Ovary (tissue), 3 donors: ENCODE measurements at regions not wholly inside any gene's neighbourhood (a gene's known extent, or its start where the extent isn't known, plus 50 kb on each side); places are given as distances from the start of the nearest gene placed in this dataset.

Source experiments
- CTCF ChIP-seq, 3 donors: fragments of 450-650 bp in 2 of 3; fragments of 200-600 bp in 1 of 3; IDR thresholded peaks; one replicate each; pipeline versions ENCODE4 v1.5.1 to v1.8.0; 2016 to 2022; ENCODE audit warnings: antibody characterized with exemption in 3 of 3, mild to moderate bottlenecking in 1 of 3
- EP300 ChIP-seq: sonication (generic); formaldehyde crosslinking; IDR thresholded peaks from one replicate; pipeline ENCODE4 v1.6.1; 2017; ENCODE audit warnings: antibody characterized with exemption
- POLR2A ChIP-seq: fragments of 450-650 bp; IDR thresholded peaks from one replicate; pipeline ENCODE4 v1.6.1; 2017; ENCODE audit warnings: antibody characterized with exemption, mild to moderate bottlenecking, moderate library complexity
- donor health status: DM: no; HTN: no; CAD: no.

DNA sequence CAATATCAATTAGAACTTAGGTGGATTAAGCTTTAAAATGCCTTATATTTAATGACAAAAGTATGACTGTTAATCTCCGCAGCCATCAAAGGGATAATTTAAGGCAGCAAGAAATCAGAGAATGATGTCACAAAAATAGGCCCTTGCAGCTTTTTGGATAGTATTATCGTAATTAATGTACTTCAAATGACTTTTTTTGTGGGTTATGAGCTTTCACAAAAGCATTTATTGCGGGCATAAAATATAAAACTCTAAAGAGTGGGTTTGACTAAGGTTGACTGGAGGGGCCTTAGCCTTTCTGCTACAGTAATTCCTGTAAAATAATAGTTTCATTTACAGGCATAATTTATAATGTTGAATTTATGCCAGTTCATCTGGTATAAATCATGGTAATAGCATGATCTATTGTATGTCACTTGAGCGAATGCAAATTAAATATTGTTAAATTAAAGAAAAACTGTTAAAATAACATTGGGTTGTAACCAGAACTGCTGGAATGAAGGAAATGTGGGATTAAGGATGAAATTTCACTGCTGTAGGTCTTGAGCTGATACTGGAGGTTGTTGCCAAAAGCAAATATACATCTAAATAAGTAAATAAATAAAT lies 78.5 kb upstream of the ZFP64 start:
- TF ChIP-seq CTCF (IDR thresholded peaks at IDR 0.05) (no peak), POLR2A (no peak), EP300 (no peak)
